HCT116 (cell line): ENCODE measurements at regions not wholly inside any gene's neighbourhood (a gene's known extent, or its start where the extent isn't known, plus 50 kb on each side); places are given as distances from the start of the nearest gene placed in this dataset.

ENCODE experiments used
- ATAC-seq: fragments of 200-7000 bp; cut with Tn5 transposase; 2 replicates; pipeline ENCODE4 v1.9.1; 2020; ENCODE audit warnings: mild to moderate bottlenecking, moderate library complexity
- BruUV-seq: library from RNA; stranded (reverse); fragments of 400-500 nt; replicated peaks from 2 replicates; lab custom pipeline; 2021; lab: Mats Ljungman, UMichigan
- CTCF ChIA-PET: fragments of 300-600 bp; sonication (Branson Sonifier 250); formaldehyde crosslinking; loops from one replicate; lab custom pipeline; 2021; ENCODE audit warnings: antibody characterized with exemption; lab: Charles Lee
- POLR2A ChIA-PET: fragments of 300-600, 350-600 bp; sonication (Branson Sonifier 250); formaldehyde crosslinking; loops from one replicate; lab custom pipeline; 2021; ENCODE audit warnings: antibody characterized with exemption; lab: Charles Lee
- RAD21 ChIA-PET, 2 experiments: fragments of 300-600 bp; sonication (Branson Sonifier 250); formaldehyde crosslinking; loops; one replicate each; lab custom pipeline; 2023; ENCODE audit warnings: low total read pairs in 2 of 2; ENCODE audit not compliant: uncharacterized antibody in 2 of 2, unreplicated experiment in 2 of 2, low non-redundant PET in 1 of 2; lab: Charles Lee
- DNase-seq: peaks from one replicate; pipeline ENCODE4 v3.0.0-alpha.2; 2010; ENCODE audit warnings: low read depth, low spot score
- H2AFZ ChIP-seq: fragments of 200-600 bp; shearing (Covaris generic), sonication (generic); 2 replicates; pipeline ENCODE4 v1.6.1; 2017; ENCODE audit warnings: low read depth, mixed run types, mixed read lengths, antibody characterized with exemption, low read length; ENCODE audit not compliant: poor library complexity, severe bottlenecking
- H3K27ac ChIP-seq: 2 replicates; pipeline ENCODE4 v1.5.1; 2012; ENCODE audit warnings: low read depth, low read length
- H3K27me3 ChIP-seq: fragments of 200-600 bp; sonication (generic); 2 replicates; pipeline ENCODE4 v1.6.1; 2016; ENCODE audit warnings: mixed run types, low read length, mixed read lengths; ENCODE audit not compliant: insufficient read depth
- H3K36me3 ChIP-seq, 2 experiments: fragments of 200-500 bp in 1 of 2; fragments of 200-600 bp in 1 of 2; sonication (Bioruptor generic) in 1 of 2; sonication (generic) in 1 of 2; 2 replicates each; pipeline versions ENCODE4 v1.5.1 to v1.6.1; 2014 to 2016; ENCODE audit warnings: low read length in 2 of 2, inconsistent platforms in 1 of 2, mixed read lengths in 1 of 2, mixed run types in 1 of 2; ENCODE audit not compliant: insufficient read depth in 2 of 2, control insufficient read depth in 1 of 2
- H3K4me1 ChIP-seq, 2 experiments: fragments of 200-600 bp in 1 of 2; sonication (generic) in 1 of 2; 2 replicates each; pipeline versions ENCODE4 v1.5.1 to v1.6.1; 2012 to 2017; ENCODE audit warnings: low read length in 2 of 2, inconsistent platforms in 1 of 2, mild to moderate bottlenecking in 1 of 2, mixed read lengths in 1 of 2, mixed run types in 1 of 2, moderate library complexity in 1 of 2; ENCODE audit not compliant: insufficient read depth in 2 of 2, control insufficient read depth in 1 of 2
- H3K4me2 ChIP-seq: fragments of 200-600 bp; sonication (generic); 2 replicates; pipeline ENCODE4 v1.6.1; 2017; ENCODE audit warnings: mixed run types, low read length, mixed read lengths
- H3K4me3 ChIP-seq, 2 experiments: fragments of 200-600 bp in 1 of 2; sonication (generic) in 1 of 2; replicated peaks in 1 of 2; 2 replicates each; pipeline ENCODE4 v1.5.1; 2011 to 2016; ENCODE audit warnings: low read length in 2 of 2, control low read depth in 1 of 2, low read depth in 1 of 2, mild to moderate bottlenecking in 1 of 2, mixed read lengths in 1 of 2, mixed run types in 1 of 2
- H3K79me2 ChIP-seq: fragments of 200-600 bp; sonication (generic); 2 replicates; pipeline ENCODE4 v1.6.1; 2017; ENCODE audit warnings: mild to moderate bottlenecking, mixed run types, low read length, moderate library complexity, mixed read lengths; ENCODE audit not compliant: insufficient read depth
- H3K9ac ChIP-seq: fragments of 200-600 bp; sonication (generic); 2 replicates; pipeline ENCODE4 v1.6.1; 2016; ENCODE audit warnings: low read length, mixed read lengths
- H3K9me2 ChIP-seq: fragments of 200-600 bp; sonication (generic), shearing (Covaris generic); 2 replicates; pipeline ENCODE4 v1.6.1; 2017; ENCODE audit warnings: mixed run types, mild to moderate bottlenecking, moderate library complexity; ENCODE audit not compliant: insufficient read depth
- H3K9me3 ChIP-seq, 2 experiments: fragments of 200-500 bp in 1 of 2; fragments of 200-600 bp in 1 of 2; sonication (Bioruptor generic) in 1 of 2; sonication (generic) in 1 of 2; 2 replicates each; pipeline ENCODE4 v1.6.1; 2014 to 2017; ENCODE audit warnings: low read length in 2 of 2, mixed read lengths in 2 of 2, inconsistent platforms in 1 of 2, low read depth in 1 of 2, mild to moderate bottlenecking in 1 of 2, mixed run types in 1 of 2, moderate library complexity in 1 of 2; ENCODE audit not compliant: control insufficient read depth in 1 of 2, insufficient read depth in 1 of 2
- H4K20me1 ChIP-seq: fragments of 200-600 bp; sonication (generic), shearing (Covaris generic); 2 replicates; pipeline ENCODE4 v1.6.1; 2017; ENCODE audit warnings: mixed run types, mild to moderate bottlenecking, moderate library complexity; ENCODE audit not compliant: insufficient read depth
- CEBPB ChIP-seq: IDR thresholded peaks from 2 replicates; pipeline ENCODE4 v1.6.1; 2012; ENCODE audit warnings: low read depth
- CTCF ChIP-seq, 3 experiments: fragments of 200-600 bp in 1 of 3; sonication (generic) in 1 of 3; IDR thresholded peaks in 2 of 3; conservative IDR thresholded peaks in 1 of 3; 2 replicates each; pipeline ENCODE4 v1.5.1; 2012 to 2017; ENCODE audit warnings: low read depth in 2 of 3, low read length in 2 of 3, antibody characterized with exemption in 1 of 3, borderline replicate concordance in 1 of 3, control low read depth in 1 of 3, mild to moderate bottlenecking in 1 of 3, mixed read lengths in 1 of 3, mixed run types in 1 of 3, moderate library complexity in 1 of 3; ENCODE audit not compliant: insufficient read depth in 1 of 3
- ELF1 ChIP-seq: IDR thresholded peaks from 2 replicates; pipeline ENCODE4 v1.6.1; 2012; ENCODE audit warnings: low read depth, borderline replicate concordance
- EZH2 ChIP-seq: fragments of 200-600 bp; sonication (generic); IDR thresholded peaks from 2 replicates; pipeline ENCODE4 v1.6.1; 2017; ENCODE audit warnings: antibody characterized with exemption, mixed run types
- EZH2phosphoT487 ChIP-seq: fragments of 200-600 bp; IDR thresholded peaks from 2 replicates; pipeline ENCODE4 v1.6.1; 2018; ENCODE audit warnings: antibody characterized with exemption, borderline replicate concordance
- FOSL1 ChIP-seq: IDR thresholded peaks from 2 replicates; pipeline ENCODE4 v1.6.1; 2012; ENCODE audit warnings: low read depth
- JUND ChIP-seq: IDR thresholded peaks from 2 replicates; pipeline ENCODE4 v1.6.1; 2012
- MAX ChIP-seq: IDR thresholded peaks from 2 replicates; pipeline ENCODE4 v1.6.1; 2012
- POLR2AphosphoS5 ChIP-seq: IDR thresholded peaks from 2 replicates; pipeline ENCODE4 v1.6.1; 2011; ENCODE audit warnings: mild to moderate bottlenecking, low read depth, low read length, moderate library complexity
- RAD21 ChIP-seq: IDR thresholded peaks from 2 replicates; pipeline ENCODE4 v1.6.1; 2012; ENCODE audit warnings: low read depth, mild to moderate bottlenecking
- SIN3A ChIP-seq: IDR thresholded peaks from 2 replicates; pipeline ENCODE4 v1.6.1; 2012; ENCODE audit warnings: low read depth
- SP1 ChIP-seq: IDR thresholded peaks from 2 replicates; pipeline ENCODE4 v1.6.1; 2012; ENCODE audit warnings: low read depth
- TCF7L2 ChIP-seq: IDR thresholded peaks from 2 replicates; pipeline ENCODE4 v1.7.0; 2011; ENCODE audit warnings: borderline replicate concordance, inconsistent platforms; ENCODE audit not compliant: insufficient read depth, insufficient read length; ENCODE audit errors: extremely low read depth
- ZBTB33 ChIP-seq: IDR thresholded peaks from 2 replicates; pipeline ENCODE4 v1.6.1; 2011; ENCODE audit warnings: mild to moderate bottlenecking, low read length, moderate library complexity; ENCODE audit not compliant: insufficient replicate concordance; ENCODE audit errors: extremely low read depth
- ZFX ChIP-seq: fragments of 450-650 bp; IDR thresholded peaks from 2 replicates; pipeline ENCODE4 v1.6.1; 2017
- ZNF274 ChIP-seq: fragments of 200-500 bp; sonication (Bioruptor generic); IDR thresholded peaks from 2 replicates; pipeline ENCODE4 v1.6.1; 2014; ENCODE audit warnings: mild to moderate bottlenecking, low read depth, low read length, inconsistent platforms
- intact Hi-C: fragments of 100-400 bp; cut with micrococcal nuclease; formaldehyde crosslinking; loops from 2 replicates; pipeline ENCODE4 v1.10.0; 2022

- TF ChIP-seq ZBTB33 = no peak
Observed at GRCh38 chr3:24917908-24918307, 423.3 kb upstream of the THRB start (continued).

- no peak overlapping the region for H3K4me3 ChIP-seq
- no peaks in the 10 kb centered on the region for H3K9me3 ChIP-seq
- POLR2A ChIA-PET = no interaction called here
- peaks cover 22% of the 10 kb centered on the region; the same call in 1 of the 2 replicates for H3K27me3 ChIP-seq
- H2AFZ ChIP-seq = no peak overlapping the region
- H3K4me2 ChIP-seq = no peak overlapping the region
- no peak for DNase-seq
- TF ChIP-seq EZH2phosphoT487 (no peak), ZNF274 (no peak), SP1 (no peak), RAD21 (no peak), POLR2AphosphoS5 (no peak), TCF7L2 (no peak), ELF1 (no peak), JUND (no peak), FOSL1 (no peak), SIN3A (no peak), ZFX (no peak), MAX (no peak), ZBTB33 (no peak), CTCF (IDR thresholded peaks at IDR 0.05 in 2 of 3, conservative IDR thresholded peaks at IDR 0.05 in 1 of 3; ENCODE audit: borderline replicate concordance in 1 of 3, insufficient read depth in 1 of 3, low read depth in 2 of 3, low read length in 2 of 3) (no peak), EZH2 (no peak), CEBPB (no peak)
- H3K9ac ChIP-seq = no peak overlapping the region
- CTCF ChIA-PET = no interaction called here
- intact Hi-C loops = no loop called here
- RAD21 ChIA-PET = no interaction called here
- ATAC-seq = no peak
- H3K36me3 ChIP-seq = no peaks in the 10 kb centered on the region
- no peak overlapping the region for H3K27ac ChIP-seq
- H4K20me1 ChIP-seq = no peaks in the 10 kb centered on the region
- no peaks in the 10 kb centered on the region for H3K79me2 ChIP-seq
- no TSS peak for BruUV-seq
- no peaks in the 10 kb centered on the region for H3K9me2 ChIP-seq
- H3K4me1 ChIP-seq = no peaks in the 10 kb centered on the region
Observed at GRCh38 chr3:24923570-24923969, 428.9 kb upstream of the THRB start.
